ENCODE measurements at regions not wholly inside any gene's neighbourhood (a gene's known extent, or its start where the extent isn't known, plus 50 kb on each side); places are given as distances from the start of the nearest gene placed in this dataset.

GRCh38 chr2:105682401-105682800 is 62.3 kb upstream of the NCK2 start:
- Histone ChIP-seq H3K36me3 (no peaks in the 10 kb centered on the region), H3K4me3 (no peak overlapping the region), H3K27me3 (peaks cover 4% of the 10 kb centered on the region), H3K27ac (no peak overlapping the region), H3K9me3 (no peaks in the 10 kb centered on the region), H3K4me1 (no peaks in the 10 kb centered on the region)
- TF ChIP-seq EP300 (IDR thresholded peaks at IDR 0.05) (no peak), POLR2AphosphoS5 (IDR thresholded peaks at IDR 0.05) (no peak), POLR2A (IDR thresholded peaks at IDR 0.05) (no peak), CTCF (IDR thresholded peaks at IDR 0.05) (no peak)
- no peak for DNase-seq (ENCODE audit: low spot score in 2 of 2)
- WGBS, result 76% methylated on average over 6 of the region's 6 CpGs

DNA sequence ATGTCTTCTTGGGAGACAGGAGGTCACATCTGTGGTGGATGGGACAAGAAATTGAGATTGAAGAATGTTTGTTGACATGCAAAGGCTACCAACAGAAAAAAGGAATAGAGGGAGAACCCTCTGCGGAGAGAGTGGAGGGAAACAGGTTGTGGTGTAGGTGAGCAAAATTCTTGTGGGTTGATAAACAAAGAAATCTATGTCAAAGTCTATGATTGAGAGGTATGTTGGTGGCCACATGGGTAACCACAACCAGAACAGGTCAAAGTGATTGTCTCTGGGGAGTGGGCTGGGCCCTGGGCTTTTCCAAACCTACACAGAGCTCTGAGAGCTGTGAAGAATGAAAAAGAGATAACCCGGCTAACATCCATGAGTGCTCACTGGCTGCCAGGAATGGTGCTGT is 62.8 kb upstream of the NCK2 start:
- Histone ChIP-seq H3K4me1 (no peaks in the 10 kb centered on the region), H3K27ac (no peak overlapping the region), H3K27me3 (peaks cover 4% of the 10 kb centered on the region), H3K9me3 (no peaks in the 10 kb centered on the region), H3K36me3 (no peaks in the 10 kb centered on the region), H3K4me3 (no peak overlapping the region)
- no peak for TF ChIP-seq EP300 (IDR thresholded peaks at IDR 0.05)
- TF ChIP-seq POLR2AphosphoS5 (IDR thresholded peaks at IDR 0.05), result no peak
- TF ChIP-seq POLR2A (IDR thresholded peaks at IDR 0.05), result no peak
- no peak for TF ChIP-seq CTCF (IDR thresholded peaks at IDR 0.05)
- WGBS, result 84% methylated on average over 2 of the region's 2 CpGs
- DNase-seq (ENCODE audit: low spot score in 2 of 2), result no peak

DNA sequence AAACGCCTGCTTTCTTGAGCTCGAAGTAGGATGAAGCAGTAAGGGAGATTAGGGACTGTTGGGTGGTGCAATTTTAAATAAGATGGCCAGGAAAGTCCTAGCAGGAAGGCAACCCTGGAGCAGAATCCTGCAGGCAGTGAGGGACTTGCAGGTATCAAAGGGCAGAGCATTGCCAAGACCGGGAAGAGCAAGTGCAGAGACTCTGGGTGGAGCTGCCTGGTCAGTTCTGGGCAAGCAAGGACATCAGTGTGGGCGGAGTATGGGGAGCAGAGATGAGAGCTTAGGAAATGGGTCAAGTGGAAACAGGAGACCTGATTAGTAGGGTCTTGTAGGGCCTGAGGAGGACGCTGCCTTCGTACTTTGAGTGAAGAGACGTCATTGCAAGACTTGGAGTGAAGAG is 64.4 kb upstream of the NCK2 start:
- H3K27me3 ChIP-seq, result peaks cover 4% of the 10 kb centered on the region
- no peak for TF ChIP-seq EP300 (IDR thresholded peaks at IDR 0.05)
- no peak for TF ChIP-seq POLR2A (IDR thresholded peaks at IDR 0.05)
- no peak for TF ChIP-seq CTCF (IDR thresholded peaks at IDR 0.05)
- TF ChIP-seq POLR2AphosphoS5 (IDR thresholded peaks at IDR 0.05), result no peak
- no peaks in the 10 kb centered on the region for H3K9me3 ChIP-seq
- no peak overlapping the region for H3K27ac ChIP-seq
- no peaks in the 10 kb centered on the region for H3K36me3 ChIP-seq
- no peaks in the 10 kb centered on the region for H3K4me1 ChIP-seq
- WGBS, result 66% methylated on average over 7 of the region's 7 CpGs
- no peak overlapping the region for H3K4me3 ChIP-seq
- no peak for DNase-seq (ENCODE audit: low spot score in 2 of 2)

DNA sequence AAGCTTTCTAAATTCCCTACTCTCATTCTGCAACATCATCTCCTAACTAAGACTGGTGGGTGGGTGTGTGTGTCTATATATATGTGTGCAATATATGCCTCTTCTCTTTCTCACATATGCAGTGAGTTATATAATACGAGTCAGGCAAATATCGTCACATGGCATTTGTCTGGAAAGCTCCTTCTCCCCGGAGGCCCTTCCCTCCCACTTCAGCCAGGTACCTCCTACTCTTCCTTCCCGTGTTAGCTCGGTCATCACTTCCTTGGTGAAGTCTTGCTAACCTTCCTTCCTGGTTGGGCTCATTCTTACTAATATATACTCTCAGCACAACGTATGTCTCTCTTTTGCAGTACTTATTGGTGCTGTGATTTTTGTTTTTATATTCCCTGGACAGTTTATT is 66.4 kb upstream of the NCK2 start:
- no peaks in the 10 kb centered on the region for H3K4me1 ChIP-seq
- WGBS, result 56% methylated on average over 6 of the region's 6 CpGs
- H3K9me3 ChIP-seq, result no peaks in the 10 kb centered on the region
- no peak for TF ChIP-seq POLR2AphosphoS5 (IDR thresholded peaks at IDR 0.05)
- TF ChIP-seq CTCF (IDR thresholded peaks at IDR 0.05), result no peak
- TF ChIP-seq POLR2A (IDR thresholded peaks at IDR 0.05), result no peak
- no peak for TF ChIP-seq EP300 (IDR thresholded peaks at IDR 0.05)
- H3K36me3 ChIP-seq, result no peaks in the 10 kb centered on the region
- peaks cover 4% of the 10 kb centered on the region for H3K27me3 ChIP-seq
- no peak overlapping the region for H3K27ac ChIP-seq
- no peak overlapping the region for H3K4me3 ChIP-seq
- no peak for DNase-seq (ENCODE audit: low spot score in 2 of 2)

DNA sequence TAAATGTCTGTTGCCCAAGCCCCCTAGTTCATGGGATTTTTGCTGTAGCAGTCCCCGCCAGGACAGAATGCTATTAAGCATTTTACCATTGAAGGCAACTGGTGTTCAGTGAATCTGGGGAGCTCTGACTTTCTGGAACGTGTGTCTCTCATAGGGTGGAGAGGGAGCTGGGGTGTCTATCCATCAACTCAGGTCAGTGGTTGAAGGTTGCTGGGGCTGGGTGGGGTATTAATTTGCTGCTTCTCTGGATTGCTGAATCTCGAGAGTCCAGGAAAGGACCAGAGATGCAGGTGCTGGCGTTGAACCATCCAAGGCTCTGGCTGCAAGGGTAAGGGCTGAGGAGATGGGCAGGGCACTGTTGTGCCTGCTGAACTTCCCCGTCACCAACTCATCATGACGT is 66.8 kb upstream of the NCK2 start:
- 79% methylated on average over 6 of the region's 6 CpGs for WGBS

More for the DNA sequence above, 66.8 kb upstream of the NCK2 start:
- no peak overlapping the region for H3K4me3 ChIP-seq
- H3K9me3 ChIP-seq, result no peaks in the 10 kb centered on the region
- H3K4me1 ChIP-seq, result no peaks in the 10 kb centered on the region
- H3K36me3 ChIP-seq, result no peaks in the 10 kb centered on the region
- DNase-seq (ENCODE audit: low spot score in 2 of 2), result no peak
- no peak overlapping the region for H3K27ac ChIP-seq
- peaks cover 4% of the 10 kb centered on the region for H3K27me3 ChIP-seq
- TF ChIP-seq EP300 (IDR thresholded peaks at IDR 0.05), result no peak
- no peak for TF ChIP-seq CTCF (IDR thresholded peaks at IDR 0.05)
